Kidney (tissue), 13 donors: ENCODE measurements at regions not wholly inside any gene's neighbourhood (a gene's known extent, or its start where the extent isn't known, plus 50 kb on each side); places are given as distances from the start of the nearest gene placed in this dataset.

Experiments
- DNase-seq, 5 donors: peaks; one replicate each; pipeline ENCODE4 v3.0.0-alpha.2; 2013 to 2020
- FAIRE-seq: peaks from 2 replicates; lab custom pipeline; 2012; peaks lifted over from hg19 to GRCh38; lab: Jason Lieb, UNC
- H3K27ac ChIP-seq, 2 donors: one replicate each; pipeline ENCODE4 v1.7.0; 2013; ENCODE audit warnings: low read depth in 2 of 2, low read length in 2 of 2, inconsistent platforms in 1 of 2
- H3K27me3 ChIP-seq: one replicate; pipeline ENCODE4 v1.7.1; 2013; ENCODE audit warnings: low read length, inconsistent platforms; ENCODE audit not compliant: control insufficient read depth, insufficient read depth
- H3K36me3 ChIP-seq, 3 donors: one replicate each; pipeline versions ENCODE4 v1.7.0 to v1.7.1; 2013; ENCODE audit warnings: low read length in 3 of 3, control low read depth in 1 of 3, inconsistent platforms in 1 of 3; ENCODE audit not compliant: insufficient read depth in 3 of 3, control insufficient read depth in 2 of 3
- H3K4me1 ChIP-seq, 3 donors: one replicate each; pipeline versions ENCODE4 v1.7.0 to v1.7.1; 2013; ENCODE audit warnings: low read length in 3 of 3, inconsistent platforms in 1 of 3, low read depth in 1 of 3; ENCODE audit not compliant: control insufficient read depth in 2 of 3, insufficient read depth in 2 of 3
- H3K4me3 ChIP-seq, 3 donors: one replicate each; pipeline versions ENCODE4 v1.7.0 to v1.8.1; 2013; ENCODE audit warnings: low read length in 3 of 3, control low read depth in 1 of 3, inconsistent platforms in 1 of 3
- H3K9ac ChIP-seq, 3 donors: one replicate each; pipeline versions ENCODE4 v1.7.0 to v1.7.1; 2013; ENCODE audit warnings: low read length in 3 of 3, control low read depth in 1 of 3, inconsistent platforms in 1 of 3
- H3K9me3 ChIP-seq, 3 donors: one replicate each; pipeline versions ENCODE4 v1.7.0 to v1.7.1; 2013; ENCODE audit warnings: low read length in 3 of 3, control low read depth in 1 of 3, inconsistent platforms in 1 of 3; ENCODE audit not compliant: control insufficient read depth in 2 of 3, insufficient read depth in 1 of 3
- intact Hi-C: fragments of 100-400 bp; cut with DNase I; formaldehyde crosslinking; loops from one replicate; pipeline ENCODE4 v1.11.1; 2022
- TF ChIP-seq, protein P1 (sequence below): IDR thresholded peaks from 3 replicates; pipeline ENCODE4 v1.5.1; 2012; ENCODE audit warnings: mild to moderate bottlenecking, moderate library complexity, borderline replicate concordance; ENCODE audit not compliant: insufficient read depth; ENCODE audit errors: extremely low read depth
- donor health status: control.
- donor health status: control.
- donor health status: control.
- donor health status: control.
- donor health status: control.
- donor health status: DM: yes; HTN: yes; CAD: no.
- donor health status: Normal renal cell carcinoma (clear cell type).

DNA sequence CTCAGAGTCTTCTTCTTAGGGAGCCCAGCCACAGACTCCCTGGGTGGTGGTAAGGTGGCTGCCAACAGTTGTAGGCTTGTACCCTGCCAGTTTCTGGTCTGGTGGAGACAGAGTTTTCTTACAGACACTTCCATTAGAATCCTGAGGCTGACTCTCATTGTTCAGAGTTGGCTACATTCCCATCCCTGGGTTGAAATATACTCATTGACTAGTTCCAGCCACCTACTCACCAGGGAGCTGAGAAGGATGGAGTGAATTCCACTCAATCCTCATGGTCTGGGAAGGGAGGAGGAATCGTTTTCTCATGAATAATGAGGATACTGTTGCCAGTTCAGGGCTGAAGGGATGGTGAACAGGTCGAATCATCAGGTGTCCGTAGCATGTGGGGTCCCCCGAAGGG, 226.5 kb upstream of the PROK2 start:
- Histone ChIP-seq H3K27ac (no peak overlapping the region), H3K4me3 (no peak overlapping the region), H3K27me3 (no peaks in the 10 kb centered on the region), H3K9ac (no peak overlapping the region), H3K4me1 (no peaks in the 10 kb centered on the region), H3K36me3 (no peaks in the 10 kb centered on the region), H3K9me3 (no peaks in the 10 kb centered on the region)
- no peak for FAIRE-seq
- intact Hi-C loops: no loop called here
- TF ChIP-seq, protein P1, sequence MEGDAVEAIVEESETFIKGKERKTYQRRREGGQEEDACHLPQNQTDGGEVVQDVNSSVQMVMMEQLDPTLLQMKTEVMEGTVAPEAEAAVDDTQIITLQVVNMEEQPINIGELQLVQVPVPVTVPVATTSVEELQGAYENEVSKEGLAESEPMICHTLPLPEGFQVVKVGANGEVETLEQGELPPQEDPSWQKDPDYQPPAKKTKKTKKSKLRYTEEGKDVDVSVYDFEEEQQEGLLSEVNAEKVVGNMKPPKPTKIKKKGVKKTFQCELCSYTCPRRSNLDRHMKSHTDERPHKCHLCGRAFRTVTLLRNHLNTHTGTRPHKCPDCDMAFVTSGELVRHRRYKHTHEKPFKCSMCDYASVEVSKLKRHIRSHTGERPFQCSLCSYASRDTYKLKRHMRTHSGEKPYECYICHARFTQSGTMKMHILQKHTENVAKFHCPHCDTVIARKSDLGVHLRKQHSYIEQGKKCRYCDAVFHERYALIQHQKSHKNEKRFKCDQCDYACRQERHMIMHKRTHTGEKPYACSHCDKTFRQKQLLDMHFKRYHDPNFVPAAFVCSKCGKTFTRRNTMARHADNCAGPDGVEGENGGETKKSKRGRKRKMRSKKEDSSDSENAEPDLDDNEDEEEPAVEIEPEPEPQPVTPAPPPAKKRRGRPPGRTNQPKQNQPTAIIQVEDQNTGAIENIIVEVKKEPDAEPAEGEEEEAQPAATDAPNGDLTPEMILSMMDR: no peak
- DNase-seq: no peak

DNA sequence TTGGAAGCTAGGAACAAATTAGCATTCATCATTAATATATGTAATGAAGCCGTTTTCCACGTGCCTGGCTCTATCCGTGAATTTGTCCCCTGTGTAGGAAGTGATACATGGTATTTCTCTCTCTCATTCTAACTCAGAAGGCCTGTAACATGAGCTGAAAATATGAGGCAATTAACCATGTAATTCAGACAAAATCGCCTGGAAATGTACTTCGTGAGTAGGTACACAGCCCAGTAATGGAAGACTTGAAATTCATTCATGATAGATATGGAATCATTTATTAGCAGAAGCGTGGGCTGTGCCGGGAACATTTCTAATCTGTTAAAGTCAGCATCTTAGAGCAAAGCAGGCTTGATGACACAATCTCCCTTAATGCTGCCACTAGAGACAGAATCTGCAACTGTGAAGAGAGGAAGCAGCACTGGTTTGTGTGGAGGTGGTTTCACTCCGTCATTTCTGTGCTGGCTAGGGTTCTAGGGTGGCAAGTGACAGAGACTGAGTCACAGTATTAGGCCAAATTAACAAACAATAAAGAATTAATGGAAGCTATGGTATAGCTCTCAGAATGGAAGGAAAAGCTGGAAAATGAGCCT, 225.0 kb upstream of the PROK2 start:
- Histone ChIP-seq H3K36me3 (no peaks in the 10 kb centered on the region), H3K4me1 (no peaks in the 10 kb centered on the region), H3K4me3 (no peak overlapping the region), H3K27ac (no peak overlapping the region), H3K9me3 (no peaks in the 10 kb centered on the region), H3K9ac (no peak overlapping the region), H3K27me3 (no peaks in the 10 kb centered on the region)
- intact Hi-C loops: no loop called here
- FAIRE-seq (no peak), DNase-seq (no peak)
- TF ChIP-seq, protein P1: no peak

DNA sequence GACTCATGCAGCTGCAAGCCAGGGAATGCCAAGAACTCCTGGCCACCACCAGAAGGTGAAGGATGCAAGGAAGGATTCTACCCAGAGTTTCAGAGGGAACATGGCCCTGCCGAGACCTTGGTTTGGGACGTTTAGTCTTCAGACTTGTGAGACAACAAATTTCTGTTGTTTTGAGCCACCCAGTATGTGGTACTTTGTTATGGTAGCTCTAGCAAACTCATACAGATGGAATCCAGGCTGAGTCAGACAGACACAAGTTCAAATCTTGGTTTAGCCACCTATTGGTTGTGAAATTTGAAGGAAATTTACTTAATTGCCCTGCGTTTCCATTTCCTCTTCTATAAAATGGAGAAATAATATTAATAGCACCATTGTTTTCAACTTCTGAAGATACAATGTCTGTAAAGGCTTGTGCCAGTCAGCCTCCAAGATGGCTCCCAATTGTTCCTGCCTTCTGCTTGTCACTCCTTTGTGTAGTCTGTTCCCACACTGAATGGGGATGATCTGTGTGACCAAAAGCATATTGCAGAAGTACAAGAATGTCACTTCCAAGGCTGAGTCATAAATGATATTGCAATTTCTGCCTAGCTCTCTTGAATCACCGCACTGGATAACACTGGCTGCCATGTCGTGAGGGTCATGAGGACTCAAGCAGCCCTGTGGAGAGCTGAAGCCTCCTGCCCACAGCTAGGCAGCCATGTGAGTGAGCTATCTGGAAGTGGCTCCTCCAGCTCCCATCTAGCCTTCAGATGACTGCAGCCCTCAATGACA, 223.5 kb upstream of the PROK2 start:
- intact Hi-C loops: no loop called here
- Histone ChIP-seq H3K4me3 (no peak overlapping the region), H3K27ac (no peak overlapping the region), H3K9me3 (no peaks in the 10 kb centered on the region), H3K27me3 (no peaks in the 10 kb centered on the region), H3K9ac (no peak overlapping the region), H3K4me1 (no peaks in the 10 kb centered on the region), H3K36me3 (no peaks in the 10 kb centered on the region)
- DNase-seq (no peak), FAIRE-seq (no peak)
- TF ChIP-seq, protein P1: no peak
